ENCODE measurements at regions not wholly inside any gene's neighbourhood (a gene's known extent, or its start where the extent isn't known, plus 50 kb on each side); places are given as distances from the start of the nearest gene placed in this dataset.

DNA sequence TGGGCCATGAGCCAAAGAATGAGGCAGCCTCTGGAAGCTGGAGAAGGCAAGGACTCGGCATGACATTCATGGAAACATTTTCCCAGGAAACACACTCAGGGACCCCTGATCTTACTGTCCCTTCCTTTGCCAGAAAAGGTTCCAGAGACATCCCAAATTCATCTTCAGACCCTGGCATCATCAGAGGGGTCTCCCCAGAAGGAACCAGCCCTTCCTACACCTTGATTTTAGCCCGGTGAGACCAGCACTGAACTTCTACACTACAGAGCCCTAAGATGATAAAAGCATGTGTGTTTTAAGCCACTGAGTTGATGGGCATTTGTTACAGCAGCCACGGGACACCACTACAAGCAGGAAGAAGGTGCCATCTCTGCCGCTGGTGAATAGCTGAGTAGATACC, 262.3 kb downstream of the C16orf95 start:
- TF ChIP-seq EZH2 (IDR thresholded peaks at IDR 0.05; ENCODE audit: insufficient read depth, poor library complexity, severe bottlenecking), result no peak
- TF ChIP-seq EZH2phosphoT487 (IDR thresholded peaks at IDR 0.05; ENCODE audit: insufficient read depth, low read depth), result no peak

All from GM23248 (cell line).